ENCODE measurements at regions not wholly inside any gene's neighbourhood (a gene's known extent, or its start where the extent isn't known, plus 50 kb on each side); places are given as distances from the start of the nearest gene placed in this dataset.

- TF ChIP-seq, protein P1, sequence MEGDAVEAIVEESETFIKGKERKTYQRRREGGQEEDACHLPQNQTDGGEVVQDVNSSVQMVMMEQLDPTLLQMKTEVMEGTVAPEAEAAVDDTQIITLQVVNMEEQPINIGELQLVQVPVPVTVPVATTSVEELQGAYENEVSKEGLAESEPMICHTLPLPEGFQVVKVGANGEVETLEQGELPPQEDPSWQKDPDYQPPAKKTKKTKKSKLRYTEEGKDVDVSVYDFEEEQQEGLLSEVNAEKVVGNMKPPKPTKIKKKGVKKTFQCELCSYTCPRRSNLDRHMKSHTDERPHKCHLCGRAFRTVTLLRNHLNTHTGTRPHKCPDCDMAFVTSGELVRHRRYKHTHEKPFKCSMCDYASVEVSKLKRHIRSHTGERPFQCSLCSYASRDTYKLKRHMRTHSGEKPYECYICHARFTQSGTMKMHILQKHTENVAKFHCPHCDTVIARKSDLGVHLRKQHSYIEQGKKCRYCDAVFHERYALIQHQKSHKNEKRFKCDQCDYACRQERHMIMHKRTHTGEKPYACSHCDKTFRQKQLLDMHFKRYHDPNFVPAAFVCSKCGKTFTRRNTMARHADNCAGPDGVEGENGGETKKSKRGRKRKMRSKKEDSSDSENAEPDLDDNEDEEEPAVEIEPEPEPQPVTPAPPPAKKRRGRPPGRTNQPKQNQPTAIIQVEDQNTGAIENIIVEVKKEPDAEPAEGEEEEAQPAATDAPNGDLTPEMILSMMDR (IDR thresholded peaks at IDR 0.05; ENCODE audit: borderline replicate concordance, extremely low read depth, insufficient read depth), result no peak
- DNase-seq, result peak in 1 of 5 donors; percentile 62
Observed at GRCh38 chr17:34177642-34178041, 77.4 kb upstream of the CCL2 start.

GRCh38 chr17:34178092-34178491, 77.0 kb upstream of the CCL2 start:
- Histone ChIP-seq H3K27me3 (ENCODE audit: control insufficient read depth, insufficient read depth, low read length) (no peaks in the 10 kb centered on the region), H3K36me3 (ENCODE audit: control insufficient read depth in 2 of 3, insufficient read depth in 3 of 3, low read length in 3 of 3) (no peaks in the 10 kb centered on the region), H3K4me3 (ENCODE audit: low read length in 3 of 3) (no peak overlapping the region), H3K27ac (ENCODE audit: low read depth in 2 of 2, low read length in 2 of 2) (no peak overlapping the region), H3K4me1 (ENCODE audit: control insufficient read depth in 2 of 3, insufficient read depth in 2 of 3, low read depth in 1 of 3, low read length in 3 of 3) (peaks cover 0 to 2% (median 0%) of the 10 kb centered on the region in 3 donors), H3K9ac (ENCODE audit: low read length in 3 of 3) (no peak overlapping the region), H3K9me3 (ENCODE audit: control insufficient read depth in 2 of 3, insufficient read depth in 1 of 3, low read length in 3 of 3) (no peaks in the 10 kb centered on the region)
- TF ChIP-seq, protein P1 (IDR thresholded peaks at IDR 0.05; ENCODE audit: borderline replicate concordance, extremely low read depth, insufficient read depth), result no peak
- DNase-seq (no peak), FAIRE-seq (no peak)
- intact Hi-C loops (cut with DNase I), result no loop called here

More at GRCh38 chr17:34177642-34178041, 77.4 kb upstream of the CCL2 start:
- no peak overlapping the region for H3K9ac ChIP-seq (ENCODE audit: low read length in 3 of 3)
- no peaks in the 10 kb centered on the region for H3K36me3 ChIP-seq (ENCODE audit: control insufficient read depth in 2 of 3, insufficient read depth in 3 of 3, low read length in 3 of 3)
- no peaks in the 10 kb centered on the region for H3K27me3 ChIP-seq (ENCODE audit: control insufficient read depth, insufficient read depth, low read length)
- H3K9me3 ChIP-seq (ENCODE audit: control insufficient read depth in 2 of 3, insufficient read depth in 1 of 3, low read length in 3 of 3), result no peaks in the 10 kb centered on the region
- intact Hi-C loops (cut with DNase I), result no loop called here
- no peak for FAIRE-seq
- H3K4me3 ChIP-seq (ENCODE audit: low read length in 3 of 3), result no peak overlapping the region
- H3K27ac ChIP-seq (ENCODE audit: low read depth in 2 of 2, low read length in 2 of 2), result no peak overlapping the region
- peaks cover 0 to 2% (median 0%) of the 10 kb centered on the region in 3 donors for H3K4me1 ChIP-seq (ENCODE audit: control insufficient read depth in 2 of 3, insufficient read depth in 2 of 3, low read depth in 1 of 3, low read length in 3 of 3)

DNA sequence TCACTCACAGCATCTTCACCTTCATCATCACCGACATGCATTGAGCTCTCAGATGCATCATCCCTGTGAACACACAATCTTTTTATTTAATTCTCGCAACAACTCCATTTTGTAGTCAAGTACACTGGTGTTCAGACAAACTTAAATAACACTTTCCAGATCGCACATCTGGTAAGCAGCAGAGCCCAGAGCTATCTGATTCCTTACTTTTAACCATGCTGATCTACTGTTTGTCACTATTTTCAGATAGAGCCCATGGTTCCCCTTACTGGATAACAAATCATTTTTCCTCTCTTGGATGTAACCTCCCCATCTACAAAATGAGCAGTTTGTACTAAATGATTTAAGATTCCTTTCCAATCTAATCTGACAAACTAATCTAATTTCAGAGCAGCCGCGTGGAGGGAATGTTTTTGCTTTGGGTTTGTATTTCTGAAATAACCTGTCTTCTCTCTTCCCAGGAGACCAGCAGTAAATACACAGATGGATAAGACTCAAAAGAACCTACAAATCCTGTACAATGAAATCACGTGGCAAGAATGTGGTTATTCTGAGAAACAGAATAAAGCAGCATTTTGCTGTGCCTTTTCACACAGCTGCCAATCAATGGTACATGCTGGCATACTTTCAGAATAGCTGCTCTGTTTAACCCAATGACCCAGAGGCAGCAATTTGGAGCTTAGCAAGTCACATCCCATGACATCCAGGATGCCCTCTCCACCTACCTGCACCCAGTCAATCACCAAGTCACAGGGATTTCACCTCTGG, 72.9 kb upstream of the CCL2 start:
- H3K9ac ChIP-seq (ENCODE audit: low read length in 3 of 3), result no peak overlapping the region
- DNase-seq (no peak), FAIRE-seq (no peak)
- no peaks in the 10 kb centered on the region for H3K27me3 ChIP-seq (ENCODE audit: control insufficient read depth, insufficient read depth, low read length)
- no peaks in the 10 kb centered on the region for H3K4me1 ChIP-seq (ENCODE audit: control insufficient read depth in 2 of 3, insufficient read depth in 2 of 3, low read depth in 1 of 3, low read length in 3 of 3)
- no peak overlapping the region for H3K27ac ChIP-seq (ENCODE audit: low read depth in 2 of 2, low read length in 2 of 2)
- no peaks in the 10 kb centered on the region for H3K9me3 ChIP-seq (ENCODE audit: control insufficient read depth in 2 of 3, insufficient read depth in 1 of 3, low read length in 3 of 3)
- H3K4me3 ChIP-seq (ENCODE audit: low read length in 3 of 3), result no peak overlapping the region
- intact Hi-C loops (cut with DNase I), result no loop called here
- H3K36me3 ChIP-seq (ENCODE audit: control insufficient read depth in 2 of 3, insufficient read depth in 3 of 3, low read length in 3 of 3), result no peaks in the 10 kb centered on the region
- TF ChIP-seq, protein P1 (IDR thresholded peaks at IDR 0.05; ENCODE audit: borderline replicate concordance, extremely low read depth, insufficient read depth), result no peak

Measured in kidney (tissue), 13 donors.